ENCODE measurements at regions not wholly inside any gene's neighbourhood (a gene's known extent, or its start where the extent isn't known, plus 50 kb on each side); places are given as distances from the start of the nearest gene placed in this dataset.

- H2AFZ ChIP-seq (ENCODE audit: low read depth, low read length): no peak overlapping the region
Measured at GRCh38 chr2:165033402-165033801, 78.1 kb upstream of the SLC38A11 start.

GRCh38 chr2:165032559-165032958, 77.2 kb upstream of the SLC38A11 start:
- no peak for TF ChIP-seq EZH2 (IDR thresholded peaks at IDR 0.05; ENCODE audit: borderline replicate concordance, low read depth, low read length, severe bottlenecking)
- TF ChIP-seq CTCF (IDR thresholded peaks at IDR 0.05; ENCODE audit: borderline replicate concordance, extremely low read depth, low read length, poor library complexity, severe bottlenecking): no peak

More at GRCh38 chr2:165033402-165033801, 78.1 kb upstream of the SLC38A11 start:
- Histone ChIP-seq H4K20me1 (ENCODE audit: insufficient read depth, low read length) (no peaks in the 10 kb centered on the region), H3K27me3 (ENCODE audit: insufficient read depth, low read length, poor library complexity) (no peaks in the 10 kb centered on the region), H3K79me2 (ENCODE audit: insufficient read depth, low read length) (no peaks in the 10 kb centered on the region), H3K9me3 (ENCODE audit: insufficient read depth, low read length, severe bottlenecking) (no peaks in the 10 kb centered on the region), H3K9ac (ENCODE audit: low read depth, low read length) (no peak overlapping the region), H3K4me3 (ENCODE audit: low read depth in 1 of 2, low read length in 2 of 2) (no peak overlapping the region), H3K4me2 (ENCODE audit: insufficient read depth, low read length) (no peak overlapping the region), H3K27ac (ENCODE audit: low read length) (no peak overlapping the region), H3K36me3 (ENCODE audit: insufficient read depth, low read length) (no peaks in the 10 kb centered on the region), H3K4me1 (ENCODE audit: insufficient read depth, low read length) (no peaks in the 10 kb centered on the region)
- no peak for TF ChIP-seq CTCF (IDR thresholded peaks at IDR 0.05; ENCODE audit: borderline replicate concordance, extremely low read depth, low read length, poor library complexity, severe bottlenecking)
- TF ChIP-seq EZH2 (IDR thresholded peaks at IDR 0.05; ENCODE audit: borderline replicate concordance, low read depth, low read length, severe bottlenecking): no peak
- DNase-seq (no peak), ATAC-seq (ENCODE audit: insufficient read depth, low read depth) (no peak)

GRCh38 chr2:165024199-165024598, 68.9 kb upstream of the SLC38A11 start:
- no peak overlapping the region for H3K9ac ChIP-seq (ENCODE audit: low read depth, low read length)
- no peaks in the 10 kb centered on the region for H3K36me3 ChIP-seq (ENCODE audit: insufficient read depth, low read length)
- H2AFZ ChIP-seq (ENCODE audit: low read depth, low read length): no peak overlapping the region
- H3K9me3 ChIP-seq (ENCODE audit: insufficient read depth, low read length, severe bottlenecking): no peaks in the 10 kb centered on the region
- ATAC-seq (ENCODE audit: insufficient read depth, low read depth) (no peak), DNase-seq (no peak)
- no peak overlapping the region for H3K4me3 ChIP-seq (ENCODE audit: low read depth in 1 of 2, low read length in 2 of 2)
- no peaks in the 10 kb centered on the region for H4K20me1 ChIP-seq (ENCODE audit: insufficient read depth, low read length)
- H3K4me2 ChIP-seq (ENCODE audit: insufficient read depth, low read length): no peak overlapping the region
- no peak overlapping the region for H3K27ac ChIP-seq (ENCODE audit: low read length)
- TF ChIP-seq CTCF (IDR thresholded peaks at IDR 0.05; ENCODE audit: borderline replicate concordance, extremely low read depth, low read length, poor library complexity, severe bottlenecking) (no peak), EZH2 (IDR thresholded peaks at IDR 0.05; ENCODE audit: borderline replicate concordance, low read depth, low read length, severe bottlenecking) (no peak)
- no peaks in the 10 kb centered on the region for H3K27me3 ChIP-seq (ENCODE audit: insufficient read depth, low read length, poor library complexity)
- H3K79me2 ChIP-seq (ENCODE audit: insufficient read depth, low read length): no peaks in the 10 kb centered on the region
- no peaks in the 10 kb centered on the region; the same call in 1 of the 2 replicates for H3K4me1 ChIP-seq (ENCODE audit: insufficient read depth, low read length)

More at GRCh38 chr2:165032559-165032958, 77.2 kb upstream of the SLC38A11 start:
- H3K27ac ChIP-seq (ENCODE audit: low read length): no peak overlapping the region
- H3K4me1 ChIP-seq (ENCODE audit: insufficient read depth, low read length): no peaks in the 10 kb centered on the region
- H3K4me2 ChIP-seq (ENCODE audit: insufficient read depth, low read length): no peak overlapping the region
- no peaks in the 10 kb centered on the region for H3K79me2 ChIP-seq (ENCODE audit: insufficient read depth, low read length)
- DNase-seq (no peak), ATAC-seq (ENCODE audit: insufficient read depth, low read depth) (no peak)
- 0 out of 2 replicates have a peak overlapping the region, but pooled peaks have one; percentile 34 for H2AFZ ChIP-seq (ENCODE audit: low read depth, low read length)
- no peak overlapping the region for H3K4me3 ChIP-seq (ENCODE audit: low read depth in 1 of 2, low read length in 2 of 2)
- no peaks in the 10 kb centered on the region for H3K9me3 ChIP-seq (ENCODE audit: insufficient read depth, low read length, severe bottlenecking)
- H3K27me3 ChIP-seq (ENCODE audit: insufficient read depth, low read length, poor library complexity): no peaks in the 10 kb centered on the region
- H3K36me3 ChIP-seq (ENCODE audit: insufficient read depth, low read length): no peaks in the 10 kb centered on the region
- no peaks in the 10 kb centered on the region for H4K20me1 ChIP-seq (ENCODE audit: insufficient read depth, low read length)
- no peak overlapping the region for H3K9ac ChIP-seq (ENCODE audit: low read depth, low read length)

- H3K79me2 ChIP-seq (ENCODE audit: insufficient read depth, low read length): no peaks in the 10 kb centered on the region
- no peak for TF ChIP-seq CTCF (IDR thresholded peaks at IDR 0.05; ENCODE audit: borderline replicate concordance, extremely low read depth, low read length, poor library complexity, severe bottlenecking)
- no peaks in the 10 kb centered on the region; the same call in 1 of the 2 replicates for H3K4me1 ChIP-seq (ENCODE audit: insufficient read depth, low read length)
- no peaks in the 10 kb centered on the region for H3K9me3 ChIP-seq (ENCODE audit: insufficient read depth, low read length, severe bottlenecking)
- H3K27me3 ChIP-seq (ENCODE audit: insufficient read depth, low read length, poor library complexity): no peaks in the 10 kb centered on the region
- H3K36me3 ChIP-seq (ENCODE audit: insufficient read depth, low read length): no peaks in the 10 kb centered on the region
- no peak overlapping the region for H3K9ac ChIP-seq (ENCODE audit: low read depth, low read length)
- H3K4me3 ChIP-seq (ENCODE audit: low read depth in 1 of 2, low read length in 2 of 2): no peak overlapping the region
- H3K4me2 ChIP-seq (ENCODE audit: insufficient read depth, low read length): no peak overlapping the region
- DNase-seq (no peak), ATAC-seq (ENCODE audit: insufficient read depth, low read depth) (no peak)
- H3K27ac ChIP-seq (ENCODE audit: low read length): no peak overlapping the region
- no peaks in the 10 kb centered on the region for H4K20me1 ChIP-seq (ENCODE audit: insufficient read depth, low read length)
- H2AFZ ChIP-seq (ENCODE audit: low read depth, low read length): no peak overlapping the region
Measured at GRCh38 chr2:165022781-165023180, 67.5 kb upstream of the SLC38A11 start.
